K562 (cell line): ENCODE measurements at regions not wholly inside any gene's neighbourhood (a gene's known extent, or its start where the extent isn't known, plus 50 kb on each side); places are given as distances from the start of the nearest gene placed in this dataset.

Experiments used
- ATAC-seq: fragments of 200-7000 bp; cut with Tn5 transposase; 3 replicates; pipeline ENCODE4 v1.9.1; 2020; ENCODE audit warnings: moderate library complexity
- BruUV-seq: library from RNA; stranded (reverse); fragments of 400-500 nt; replicated peaks from 2 replicates; lab custom pipeline; 2021; lab: Mats Ljungman, UMichigan
- CTCF ChIA-PET: fragments of 300-600 bp; formaldehyde crosslinking; extraction: SDS; loops from one replicate; lab custom pipeline; 2021; ENCODE audit warnings: low intra/inter-chr PET ratio; lab: Yijun Ruan, JAX
- POLR2A ChIA-PET: fragments of 300-600, 350-650 bp; sonication (Branson Sonifier 250); formaldehyde crosslinking; extraction: SDS; loops from one replicate; lab custom pipeline; 2021; ENCODE audit warnings: antibody characterized with exemption, inconsistent platforms; lab: Yijun Ruan, JAX
- DNase-seq, 4 experiments: peaks; one replicate each; pipeline versions ENCODE4 v3.0.0 to v3.0.0-alpha.2; 2011 to 2018; ENCODE audit warnings: low spot score in 3 of 4, mixed read lengths in 3 of 4; ENCODE audit errors: extremely low read depth in 1 of 4
- FAIRE-seq: peaks from 2 replicates; lab custom pipeline; 2011; peaks lifted over from hg19 to GRCh38; lab: Jason Lieb, UNC
- H2AFZ ChIP-seq: 2 replicates; pipeline ENCODE4 v1.6.0; 2011; ENCODE audit warnings: low read depth, low read length, control low read depth, inconsistent platforms
- H3K27ac ChIP-seq: fragments of 200-600 bp; 3 replicates; pipeline ENCODE4 v1.8.0; 2011; ENCODE audit warnings: low read depth, mild to moderate bottlenecking, control low read depth, inconsistent platforms, low read length, moderate library complexity, mixed read lengths; ENCODE audit errors: extremely low read depth
- H3K27me3 ChIP-seq, 2 experiments: fragments of 300-600 bp in 1 of 2; 2 replicates in 1 of 2; 3 replicates in 1 of 2; pipeline versions ENCODE4 v1.6.0 to v1.8.0; 2011; ENCODE audit warnings: inconsistent platforms in 2 of 2, low read length in 2 of 2, mild to moderate bottlenecking in 1 of 2, mixed read lengths in 1 of 2, moderate library complexity in 1 of 2; ENCODE audit not compliant: control insufficient read depth in 2 of 2, insufficient read depth in 2 of 2
- H3K36me3 ChIP-seq: fragments of 300-600 bp; 3 replicates; pipeline ENCODE4 v1.8.0; 2011; ENCODE audit warnings: mild to moderate bottlenecking, low read length, inconsistent platforms; ENCODE audit not compliant: control insufficient read depth, insufficient read depth
- H3K4me1 ChIP-seq, 2 experiments: fragments of 200-600 bp in 1 of 2; replicated peaks in 1 of 2; 2 replicates in 1 of 2; 3 replicates in 1 of 2; pipeline versions ENCODE4 v1.5.1 to v1.8.0; 2011; ENCODE audit warnings: inconsistent platforms in 2 of 2, low read length in 2 of 2, mild to moderate bottlenecking in 1 of 2, mixed read lengths in 1 of 2, moderate library complexity in 1 of 2; ENCODE audit not compliant: control insufficient read depth in 2 of 2, insufficient read depth in 2 of 2
- H3K4me2 ChIP-seq: 2 replicates; pipeline ENCODE4 v1.6.1; 2011; ENCODE audit warnings: low read length, control low read depth, inconsistent platforms, mixed read lengths; ENCODE audit not compliant: insufficient read depth
- H3K4me3 ChIP-seq: fragments of 200-600 bp; sonication (generic), shearing (Covaris generic); 2 replicates; pipeline ENCODE4 v1.5.1; 2016; ENCODE audit warnings: control low read depth, inconsistent platforms
- H3K79me2 ChIP-seq: fragments of 200-600 bp; 3 replicates; pipeline ENCODE4 v1.8.0; 2011; ENCODE audit warnings: low read length, inconsistent platforms; ENCODE audit not compliant: control insufficient read depth, insufficient read depth
- H3K9ac ChIP-seq, 2 experiments: 2 replicates each; pipeline versions ENCODE4 v1.6.0 to v1.6.1; 2011; ENCODE audit warnings: low read depth in 2 of 2, low read length in 2 of 2, control low read depth in 1 of 2, inconsistent platforms in 1 of 2, mild to moderate bottlenecking in 1 of 2, mixed read lengths in 1 of 2; ENCODE audit not compliant: insufficient read depth in 1 of 2
- H3K9me1 ChIP-seq: one replicate; pipeline ENCODE4 v1.6.0; 2011; ENCODE audit warnings: inconsistent platforms, mild to moderate bottlenecking, low read length, moderate library complexity; ENCODE audit not compliant: control insufficient read depth, insufficient read depth
- H3K9me3 ChIP-seq: replicated peaks from 2 replicates; pipeline ENCODE4 v1.5.1; 2011; ENCODE audit warnings: low read depth, low read length, inconsistent platforms; ENCODE audit not compliant: control insufficient read depth, insufficient read depth
- H4K20me1 ChIP-seq: replicated peaks from 2 replicates; pipeline ENCODE4 v1.6.1; 2011; ENCODE audit warnings: low read length, inconsistent platforms, mixed read lengths; ENCODE audit not compliant: control insufficient read depth, insufficient read depth
- BMI1 ChIP-seq: fragments of 150-350 bp; IDR thresholded peaks from 2 replicates; pipeline ENCODE4 v1.6.1; 2014; ENCODE audit warnings: low read length
- CC2D1A ChIP-seq: fragments of 450-650 bp; IDR thresholded peaks from 2 replicates; pipeline ENCODE4 v1.6.1; 2017; ENCODE audit warnings: mild to moderate bottlenecking
- FOS ChIP-seq: IDR thresholded peaks from 3 replicates; pipeline ENCODE4 v1.6.1; 2011; ENCODE audit not compliant: insufficient read length; ENCODE audit errors: extremely low read depth
- GATA2 ChIP-seq: sonication (generic); formaldehyde crosslinking; IDR thresholded peaks from 2 replicates; pipeline ENCODE4 v1.4.0; 2020; ENCODE audit warnings: mild to moderate bottlenecking, missing genetic modification reagents
- NR4A1 ChIP-seq, 2 experiments: fragments of 250-450 bp in 1 of 2; fragments of 450-650 bp in 1 of 2; sonication (Bioruptor Pico) in 1 of 2; IDR thresholded peaks; 2 replicates each; pipeline versions ENCODE4 v1.4.0 to v1.6.1; 2016 to 2020; ENCODE audit warnings: mild to moderate bottlenecking in 2 of 2, missing compliant biosample characterization in 1 of 2, missing genetic modification characterization in 1 of 2, moderate library complexity in 1 of 2
- PHF20 ChIP-seq: fragments of 450-650 bp; IDR thresholded peaks from 2 replicates; pipeline ENCODE4 v1.6.1; 2018; ENCODE audit not compliant: partially characterized antibody
- PTRF ChIP-seq: fragments of 450-650 bp; IDR thresholded peaks from 2 replicates; pipeline ENCODE4 v1.6.1; 2016; ENCODE audit warnings: mild to moderate bottlenecking, missing genetic modification characterization, missing compliant biosample characterization
- SPI1 ChIP-seq: IDR thresholded peaks from 2 replicates; pipeline ENCODE4 v1.6.1; 2011; ENCODE audit warnings: low read depth, low read length, control low read depth, borderline replicate concordance
- SREBF1 ChIP-seq: fragments of 150-350 bp; IDR thresholded peaks from 2 replicates; pipeline ENCODE4 v1.6.1; 2014; ENCODE audit warnings: antibody characterized with exemption, low read depth, low read length, borderline replicate concordance
- TEAD1 ChIP-seq, 2 experiments: fragments of 450-650 bp in 1 of 2; sonication (generic) in 1 of 2; formaldehyde crosslinking; IDR thresholded peaks; 2 replicates each; pipeline versions ENCODE4 v1.4.0 to v1.8.0; 2020 to 2022; ENCODE audit warnings: mild to moderate bottlenecking in 2 of 2, missing genetic modification reagents in 1 of 2
- USF2 ChIP-seq: sonication (generic); formaldehyde crosslinking; IDR thresholded peaks from 2 replicates; pipeline ENCODE4 v1.5.0; 2020; ENCODE audit warnings: missing genetic modification reagents
- ZKSCAN3 ChIP-seq: fragments of 250-450 bp; sonication (Bioruptor Pico); IDR thresholded peaks from 2 replicates; pipeline ENCODE4 v1.4.0; 2020
- ZNF174 ChIP-seq: fragments of 250-450 bp; sonication (Bioruptor Pico); IDR thresholded peaks from 2 replicates; pipeline ENCODE4 v1.4.0; 2020; ENCODE audit warnings: mild to moderate bottlenecking
- ZNF316 ChIP-seq: fragments of 450-650 bp; IDR thresholded peaks from 2 replicates; pipeline ENCODE4 v1.6.1; 2016
- ZNF76 ChIP-seq: fragments of 250-450 bp; sonication (Bioruptor Pico); IDR thresholded peaks from 2 replicates; pipeline ENCODE4 v1.4.0; 2020; ENCODE audit warnings: mild to moderate bottlenecking, moderate library complexity, borderline replicate concordance
- WGBS: fragments of 100-300 bp; shearing (Covaris generic); methylation state at CpG from one replicate; pipeline ENCODE4 v1.1.6; 2016; ENCODE audit warnings: low coverage, mixed read lengths; ENCODE audit not compliant: insufficient coverage; ENCODE audit errors: missing lambda C conversion rate; 5-methylcytosine and 5-hydroxymethylcytosine counted together
- in situ Hi-C: fragments of 300-500 bp; cut with MboI; formaldehyde crosslinking; loops from 4 replicates; pipeline ENCODE4 v1.15.0; 2018; ENCODE audit warnings: inconsistent platforms, mixed read lengths
- intact Hi-C: fragments of 100-400 bp; cut with micrococcal nuclease; formaldehyde crosslinking; loops from 2 replicates; pipeline ENCODE4 v1.14.2; 2022
- TF ChIP-seq, protein P1 (sequence below): sonication (generic); formaldehyde crosslinking; IDR thresholded peaks from 2 replicates; pipeline ENCODE4 v1.8.1; 2023; ENCODE audit warnings: mild to moderate bottlenecking, missing genetic modification reagents
- TF ChIP-seq, protein P2 (sequence below): fragments of 450-650 bp; formaldehyde crosslinking; IDR thresholded peaks from 2 replicates; pipeline ENCODE4 v1.4.0; 2020; ENCODE audit warnings: mild to moderate bottlenecking
- TF ChIP-seq, protein P3 (sequence below), 2 experiments: fragments of 450-650 bp; IDR thresholded peaks; 2 replicates each; pipeline ENCODE4 v1.6.1; 2016

GRCh38 chr16:51880776-51881175, 666.2 kb downstream of the TOX3 start (continued):
- TF ChIP-seq ZNF174 (CRISPR knock-in tag) (no peak), TEAD1 (CRISPR knock-in tag; IDR thresholded peaks at IDR 0.05) (no peak), GATA2 (no peak), FOS (no peak)

- WGBS = 0% methylated on average over 5 of the region's 5 CpGs
- CTCF ChIA-PET = no interaction called here
- ATAC-seq (no peak), DNase-seq (no peak), FAIRE-seq (no peak)
- intact Hi-C loops = no loop called here
- no peaks in the 10 kb centered on the region for H3K27me3 ChIP-seq
- H3K9me3 ChIP-seq = no peaks in the 10 kb centered on the region
- no peak overlapping the region for H3K4me3 ChIP-seq
- H4K20me1 ChIP-seq = no peaks in the 10 kb centered on the region
- H3K79me2 ChIP-seq = no peaks in the 10 kb centered on the region
- BruUV-seq = no TSS peak
- in situ Hi-C loops = no loop called here
- no peaks in the 10 kb centered on the region for H3K36me3 ChIP-seq
- POLR2A ChIA-PET = no interaction called here
- no peaks in the 10 kb centered on the region for H3K4me1 ChIP-seq
- no peak overlapping the region for H3K4me2 ChIP-seq
- H3K9me1 ChIP-seq = no peaks in the 10 kb centered on the region
- no peak overlapping the region for H3K9ac ChIP-seq
- H3K27ac ChIP-seq = no peak overlapping the region
- H2AFZ ChIP-seq = no peak overlapping the region
- no peak for TF ChIP-seq GATA2
- no peak for TF ChIP-seq NR4A1 (CRISPR knock-in tag; IDR thresholded peaks at IDR 0.05)
- no peak for TF ChIP-seq NR4A1 (tag; IDR thresholded peaks at IDR 0.05)
- no peak for TF ChIP-seq PTRF
- TF ChIP-seq USF2 (CRISPR knock-in tag) = no peak
- TF ChIP-seq BMI1 = no peak
- TF ChIP-seq SREBF1 = no peak
- no peak for TF ChIP-seq PHF20
- no peak for TF ChIP-seq CC2D1A
- TF ChIP-seq ZNF76 (CRISPR knock-in tag) = no peak
- TF ChIP-seq, protein P1, sequence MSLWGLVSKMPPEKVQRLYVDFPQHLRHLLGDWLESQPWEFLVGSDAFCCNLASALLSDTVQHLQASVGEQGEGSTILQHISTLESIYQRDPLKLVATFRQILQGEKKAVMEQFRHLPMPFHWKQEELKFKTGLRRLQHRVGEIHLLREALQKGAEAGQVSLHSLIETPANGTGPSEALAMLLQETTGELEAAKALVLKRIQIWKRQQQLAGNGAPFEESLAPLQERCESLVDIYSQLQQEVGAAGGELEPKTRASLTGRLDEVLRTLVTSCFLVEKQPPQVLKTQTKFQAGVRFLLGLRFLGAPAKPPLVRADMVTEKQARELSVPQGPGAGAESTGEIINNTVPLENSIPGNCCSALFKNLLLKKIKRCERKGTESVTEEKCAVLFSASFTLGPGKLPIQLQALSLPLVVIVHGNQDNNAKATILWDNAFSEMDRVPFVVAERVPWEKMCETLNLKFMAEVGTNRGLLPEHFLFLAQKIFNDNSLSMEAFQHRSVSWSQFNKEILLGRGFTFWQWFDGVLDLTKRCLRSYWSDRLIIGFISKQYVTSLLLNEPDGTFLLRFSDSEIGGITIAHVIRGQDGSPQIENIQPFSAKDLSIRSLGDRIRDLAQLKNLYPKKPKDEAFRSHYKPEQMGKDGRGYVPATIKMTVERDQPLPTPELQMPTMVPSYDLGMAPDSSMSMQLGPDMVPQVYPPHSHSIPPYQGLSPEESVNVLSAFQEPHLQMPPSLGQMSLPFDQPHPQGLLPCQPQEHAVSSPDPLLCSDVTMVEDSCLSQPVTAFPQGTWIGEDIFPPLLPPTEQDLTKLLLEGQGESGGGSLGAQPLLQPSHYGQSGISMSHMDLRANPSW (CRISPR knock-in tag) = no peak
- TF ChIP-seq ZKSCAN3 = no peak
- no peak for TF ChIP-seq ZNF316
- TF ChIP-seq, protein P2, sequence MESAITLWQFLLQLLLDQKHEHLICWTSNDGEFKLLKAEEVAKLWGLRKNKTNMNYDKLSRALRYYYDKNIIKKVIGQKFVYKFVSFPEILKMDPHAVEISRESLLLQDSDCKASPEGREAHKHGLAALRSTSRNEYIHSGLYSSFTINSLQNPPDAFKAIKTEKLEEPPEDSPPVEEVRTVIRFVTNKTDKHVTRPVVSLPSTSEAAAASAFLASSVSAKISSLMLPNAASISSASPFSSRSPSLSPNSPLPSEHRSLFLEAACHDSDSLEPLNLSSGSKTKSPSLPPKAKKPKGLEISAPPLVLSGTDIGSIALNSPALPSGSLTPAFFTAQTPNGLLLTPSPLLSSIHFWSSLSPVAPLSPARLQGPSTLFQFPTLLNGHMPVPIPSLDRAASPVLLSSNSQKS (CRISPR knock-in tag) = no peak
- TF ChIP-seq, protein P3, sequence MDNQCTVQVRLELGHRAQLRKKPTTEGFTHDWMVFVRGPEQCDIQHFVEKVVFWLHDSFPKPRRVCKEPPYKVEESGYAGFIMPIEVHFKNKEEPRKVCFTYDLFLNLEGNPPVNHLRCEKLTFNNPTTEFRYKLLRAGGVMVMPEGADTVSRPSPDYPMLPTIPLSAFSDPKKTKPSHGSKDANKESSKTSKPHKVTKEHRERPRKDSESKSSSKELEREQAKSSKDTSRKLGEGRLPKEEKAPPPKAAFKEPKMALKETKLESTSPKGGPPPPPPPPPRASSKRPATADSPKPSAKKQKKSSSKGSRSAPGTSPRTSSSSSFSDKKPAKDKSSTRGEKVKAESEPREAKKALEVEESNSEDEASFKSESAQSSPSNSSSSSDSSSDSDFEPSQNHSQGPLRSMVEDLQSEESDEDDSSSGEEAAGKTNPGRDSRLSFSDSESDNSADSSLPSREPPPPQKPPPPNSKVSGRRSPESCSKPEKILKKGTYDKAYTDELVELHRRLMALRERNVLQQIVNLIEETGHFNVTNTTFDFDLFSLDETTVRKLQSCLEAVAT (IDR thresholded peaks at IDR 0.05) = no peak
- TF ChIP-seq SPI1 = no peak
Measured at GRCh38 chr16:51877686-51878085, 669.3 kb downstream of the TOX3 start.
